H1 (cell line): ENCODE measurements at regions not wholly inside any gene's neighbourhood (a gene's known extent, or its start where the extent isn't known, plus 50 kb on each side); places are given as distances from the start of the nearest gene placed in this dataset.

Experiments used
- CBX8 ChIP-seq: fragments of 300-800, 300-1000 bp; sonication (generic); IDR thresholded peaks from 2 replicates; pipeline ENCODE4 v1.7.1; 2016; ENCODE audit warnings: low read depth, low read length, borderline replicate concordance
- EZH2 ChIP-seq: fragments of 200-600 bp; sonication (generic); IDR thresholded peaks from 2 replicates; pipeline ENCODE4 v1.7.1; 2012; ENCODE audit warnings: low read depth, mild to moderate bottlenecking, moderate library complexity, low read length, inconsistent platforms; ENCODE audit not compliant: severe bottlenecking
- GABPA ChIP-seq: IDR thresholded peaks from 2 replicates; pipeline ENCODE4 v1.6.1; 2011; ENCODE audit warnings: mild to moderate bottlenecking, low read length, moderate library complexity, borderline replicate concordance; ENCODE audit not compliant: insufficient read depth
- JUND ChIP-seq: IDR thresholded peaks from 2 replicates; pipeline ENCODE4 v1.6.1; 2011; ENCODE audit warnings: mild to moderate bottlenecking, improper control_type of control experiment, low read length
- KDM1A ChIP-seq: fragments of 200-600, 300-600 bp; sonication (generic); IDR thresholded peaks from 2 replicates; pipeline ENCODE4 v1.7.1; 2016; ENCODE audit warnings: mild to moderate bottlenecking, low read length, borderline replicate concordance
- MAFK ChIP-seq: IDR thresholded peaks from 2 replicates; pipeline ENCODE4 v1.6.1; 2012; ENCODE audit warnings: low read depth, mild to moderate bottlenecking, improper control_type of control experiment, low read length
- PHF8 ChIP-seq: fragments of 200-600 bp; sonication (generic); conservative IDR thresholded peaks from 2 replicates; pipeline ENCODE4 v1.7.1; 2012; ENCODE audit warnings: low read depth, mild to moderate bottlenecking, inconsistent platforms, low read length, moderate library complexity
- POLR2A ChIP-seq, 2 experiments: IDR thresholded peaks; 1 replicate in 1 of 2; 2 replicates in 1 of 2; pipeline ENCODE4 v1.6.1; 2011; ENCODE audit warnings: low read depth in 2 of 2, low read length in 2 of 2, mild to moderate bottlenecking in 2 of 2; ENCODE audit errors: control extremely low read depth in 1 of 2
- POLR2AphosphoS5 ChIP-seq: IDR thresholded peaks from 2 replicates; pipeline ENCODE4 v1.6.1; 2011; ENCODE audit warnings: low read depth, low read length
- RNF2 ChIP-seq: fragments of 200-900, 300-1000 bp; sonication (generic); IDR thresholded peaks from 2 replicates; pipeline ENCODE4 v1.7.1; 2016; ENCODE audit warnings: borderline replicate concordance, low read depth, mild to moderate bottlenecking, antibody characterized with exemption, low read length; ENCODE audit not compliant: poor library complexity, severe bottlenecking; ENCODE audit errors: missing control alignments
- SIN3A ChIP-seq, 2 experiments: IDR thresholded peaks in 1 of 2; conservative IDR thresholded peaks in 1 of 2; 2 replicates each; pipeline ENCODE4 v1.6.1; 2011 to 2012; ENCODE audit warnings: low read length in 2 of 2, improper control_type of control experiment in 1 of 2, low read depth in 1 of 2, mild to moderate bottlenecking in 1 of 2
- TAF7 ChIP-seq: optimal IDR thresholded peaks from 2 replicates; pipeline ENCODE3; 2011; ENCODE audit warnings: low read depth, mild to moderate bottlenecking, inconsistent platforms, low read length, moderate library complexity, borderline replicate concordance
- TF ChIP-seq, protein P1 (sequence below), 3 experiments: IDR thresholded peaks; 1 replicate in 2 of 3; 2 replicates in 1 of 3; pipeline versions ENCODE4 v1.5.1 to v1.6.1; 2011; ENCODE audit warnings: low read length in 3 of 3, mild to moderate bottlenecking in 3 of 3, inconsistent platforms in 2 of 3, low read depth in 1 of 3, moderate library complexity in 1 of 3; ENCODE audit not compliant: insufficient read depth in 1 of 3; ENCODE audit errors: control extremely low read depth in 1 of 3

DNA sequence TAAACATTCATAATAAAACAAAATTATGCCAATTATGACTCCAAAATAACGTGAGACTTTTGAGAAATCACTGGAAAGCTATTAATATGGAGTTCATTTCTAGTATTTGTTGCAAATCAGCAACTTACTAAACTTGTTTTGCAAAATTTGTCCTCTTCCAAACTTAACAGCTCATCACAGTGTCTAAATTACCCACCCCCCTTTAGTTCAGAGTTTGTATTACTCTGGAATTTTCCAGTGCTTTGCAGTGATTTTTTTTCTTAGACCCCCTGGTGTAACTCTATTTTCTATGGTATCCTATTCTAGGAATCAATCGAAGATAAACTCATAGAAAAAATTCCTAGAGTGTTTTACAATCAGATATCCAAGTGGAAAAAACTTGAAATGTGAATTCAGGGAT lies 72.4 kb upstream of the CACHD1 start:
- TF ChIP-seq, protein P1, sequence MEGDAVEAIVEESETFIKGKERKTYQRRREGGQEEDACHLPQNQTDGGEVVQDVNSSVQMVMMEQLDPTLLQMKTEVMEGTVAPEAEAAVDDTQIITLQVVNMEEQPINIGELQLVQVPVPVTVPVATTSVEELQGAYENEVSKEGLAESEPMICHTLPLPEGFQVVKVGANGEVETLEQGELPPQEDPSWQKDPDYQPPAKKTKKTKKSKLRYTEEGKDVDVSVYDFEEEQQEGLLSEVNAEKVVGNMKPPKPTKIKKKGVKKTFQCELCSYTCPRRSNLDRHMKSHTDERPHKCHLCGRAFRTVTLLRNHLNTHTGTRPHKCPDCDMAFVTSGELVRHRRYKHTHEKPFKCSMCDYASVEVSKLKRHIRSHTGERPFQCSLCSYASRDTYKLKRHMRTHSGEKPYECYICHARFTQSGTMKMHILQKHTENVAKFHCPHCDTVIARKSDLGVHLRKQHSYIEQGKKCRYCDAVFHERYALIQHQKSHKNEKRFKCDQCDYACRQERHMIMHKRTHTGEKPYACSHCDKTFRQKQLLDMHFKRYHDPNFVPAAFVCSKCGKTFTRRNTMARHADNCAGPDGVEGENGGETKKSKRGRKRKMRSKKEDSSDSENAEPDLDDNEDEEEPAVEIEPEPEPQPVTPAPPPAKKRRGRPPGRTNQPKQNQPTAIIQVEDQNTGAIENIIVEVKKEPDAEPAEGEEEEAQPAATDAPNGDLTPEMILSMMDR (IDR thresholded peaks at IDR 0.05; ENCODE audit: control extremely low read depth in 1 of 3, insufficient read depth in 1 of 3, low read depth in 1 of 3, low read length in 3 of 3) = no peak
- no peak for TF ChIP-seq POLR2A (IDR thresholded peaks at IDR 0.05; ENCODE audit: control extremely low read depth in 1 of 2, low read depth in 2 of 2, low read length in 2 of 2)
- TF ChIP-seq EZH2 = no peak
- TF ChIP-seq PHF8 = no peak
- TF ChIP-seq JUND = no peak
- no peak for TF ChIP-seq GABPA
- no peak for TF ChIP-seq POLR2AphosphoS5
- no peak for TF ChIP-seq TAF7
- no peak for TF ChIP-seq KDM1A
- TF ChIP-seq SIN3A (conservative IDR thresholded peaks at IDR 0.05 in 1 of 2, IDR thresholded peaks at IDR 0.05 in 1 of 2; ENCODE audit: low read depth in 1 of 2, low read length in 2 of 2) = no peak
- no peak for TF ChIP-seq RNF2
- no peak for TF ChIP-seq MAFK
- TF ChIP-seq CBX8 = no peak
